ENCODE measurements at regions not wholly inside any gene's neighbourhood (a gene's known extent, or its start where the extent isn't known, plus 50 kb on each side); places are given as distances from the start of the nearest gene placed in this dataset.
A peak's percentile ranks its signal among the peaks of the same experiment; 100 is the strongest.

- DNase-seq (ENCODE audit: low read depth), result no peak
Measured at GRCh38 chr18:26745288-26746181, 120.0 kb downstream of the AQP4 start.

- DNase-seq (ENCODE audit: low read depth), result no peak
Measured at GRCh38 chr18:26741758-26742157, 123.7 kb downstream of the AQP4 start.

- DNase-seq (ENCODE audit: low read depth), result peak; percentile 49
Measured at GRCh38 chr18:26741048-26741447, 124.5 kb downstream of the AQP4 start.

GRCh38 chr18:26740396-26740795 is 125.1 kb downstream of the AQP4 start:
- DNase-seq (ENCODE audit: low read depth), result no peak

GRCh38 chr18:26738706-26739105 is 126.8 kb downstream of the AQP4 start:
- no peak for DNase-seq (ENCODE audit: low read depth)

- DNase-seq (ENCODE audit: low read depth), result no peak
Measured at GRCh38 chr18:26736301-26736700, 129.2 kb downstream of the AQP4 start.

GRCh38 chr18:26734760-26735159 is 130.7 kb downstream of the AQP4 start:
- DNase-seq (ENCODE audit: low read depth), result no peak

GRCh38 chr18:26729449-26729848 is 136.1 kb downstream of the AQP4 start:
- DNase-seq (ENCODE audit: low read depth), result no peak

GRCh38 chr18:26729008-26729407 is 136.5 kb downstream of the AQP4 start:
- DNase-seq (ENCODE audit: low read depth), result no peak

GRCh38 chr18:26723981-26724380 is 141.5 kb downstream of the AQP4 start:
- DNase-seq (ENCODE audit: low read depth), result no peak

GRCh38 chr18:26722565-26722931 is 143.0 kb downstream of the AQP4 start:
- DNase-seq (ENCODE audit: low read depth), result no peak

- no peak for DNase-seq (ENCODE audit: low read depth)
Measured at GRCh38 chr18:26721854-26722564, 143.5 kb downstream of the AQP4 start.

GRCh38 chr18:26719896-26720295 is 145.6 kb downstream of the AQP4 start:
- no peak for DNase-seq (ENCODE audit: low read depth)

GRCh38 chr18:26717123-26717719 is 148.3 kb downstream of the AQP4 start:
- DNase-seq (ENCODE audit: low read depth), result no peak

GRCh38 chr18:26714739-26715138 is 150.8 kb downstream of the AQP4 start:
- DNase-seq (ENCODE audit: low read depth), result peak; percentile 55

GRCh38 chr18:26711756-26712155 is 153.8 kb downstream of the AQP4 start:
- DNase-seq (ENCODE audit: low read depth), result no peak

- DNase-seq (ENCODE audit: low read depth), result peak; percentile 56
Measured at GRCh38 chr18:26710470-26711096, 154.9 kb downstream of the AQP4 start.

GRCh38 chr18:26709897-26710296 is 155.6 kb downstream of the AQP4 start:
- no peak for DNase-seq (ENCODE audit: low read depth)

- DNase-seq (ENCODE audit: low read depth), result no peak
Measured at GRCh38 chr18:26708806-26709716, 156.4 kb downstream of the AQP4 start.

GRCh38 chr18:26706911-26707351 is 158.6 kb downstream of the AQP4 start:
- DNase-seq (ENCODE audit: low read depth), result no peak

GRCh38 chr18:26705757-26706156 is 157.4 kb upstream of the KCTD1 start:
- DNase-seq (ENCODE audit: low read depth), result no peak
